NCI-H128 (cell line): ENCODE measurements at regions not wholly inside any gene's neighbourhood (a gene's known extent, or its start where the extent isn't known, plus 50 kb on each side); places are given as distances from the start of the nearest gene placed in this dataset.
"Not testable (repeated sequence)": the region's sequence is repeated elsewhere in the genome, so short reads cannot be mapped to it uniquely, and the experiment has no call there.

ENCODE experiments used
- DNase-seq: peaks from one replicate; lab custom pipeline; 2025; ENCODE audit not compliant: unreplicated experiment; lab: John Stamatoyannopoulos, UW

- no peak for DNase-seq
These were observed 633.7 kb downstream of the MECOM start for GRCh38 chr3:169029674-169030285.

GRCh38 chr3:169028716-169029115, 634.8 kb downstream of the MECOM start:
- DNase-seq: no peak

- DNase-seq: no peak
These were observed 636.8 kb downstream of the MECOM start for GRCh38 chr3:169026543-169027182.

GRCh38 chr3:169022457-169022856, 641.1 kb downstream of the MECOM start:
- no peak for DNase-seq

GRCh38 chr3:169020371-169020770, 643.1 kb downstream of the MECOM start:
- no peak for DNase-seq

GRCh38 chr3:169009453-169009852, 654.1 kb downstream of the MECOM start:
- no peak for DNase-seq

GRCh38 chr3:169008776-169009358, 654.6 kb downstream of the MECOM start:
- no peak for DNase-seq

GRCh38 chr3:169007145-169007544, 656.4 kb downstream of the MECOM start:
- DNase-seq: no peak

- not testable (repeated sequence) for DNase-seq
These were observed 657.1 kb downstream of the MECOM start for GRCh38 chr3:169006398-169006797.

GRCh38 chr3:169002689-169003088, 660.8 kb downstream of the MECOM start:
- DNase-seq: peak; percentile 85

GRCh38 chr3:168998792-168999191, 664.7 kb downstream of the MECOM start:
- DNase-seq: no peak

GRCh38 chr3:168997488-168997887, 666.0 kb downstream of the MECOM start:
- DNase-seq: no peak

GRCh38 chr3:168996622-168997021, 666.9 kb downstream of the MECOM start:
- no peak for DNase-seq

- DNase-seq: no peak
These were observed 668.4 kb downstream of the MECOM start for GRCh38 chr3:168995129-168995528.

- DNase-seq: no peak
These were observed 671.7 kb downstream of the MECOM start for GRCh38 chr3:168991803-168992202.

- no peak for DNase-seq
These were observed 672.9 kb downstream of the MECOM start for GRCh38 chr3:168990621-168991020.

- DNase-seq: no peak
These were observed 673.4 kb downstream of the MECOM start for GRCh38 chr3:168990134-168990533.

- DNase-seq: no peak
These were observed 674.1 kb downstream of the MECOM start for GRCh38 chr3:168989396-168989795.

GRCh38 chr3:168988853-168989252, 674.7 kb downstream of the MECOM start:
- no peak for DNase-seq

GRCh38 chr3:168984872-168985271, 678.6 kb downstream of the MECOM start:
- DNase-seq: no peak

GRCh38 chr3:168983046-168983445, 680.5 kb downstream of the MECOM start:
- DNase-seq: no peak

GRCh38 chr3:168981396-168981795, 682.1 kb downstream of the MECOM start:
- no peak for DNase-seq
